Bone marrow (tissue), 2 donors: ENCODE measurements at regions not wholly inside any gene's neighbourhood (a gene's known extent, or its start where the extent isn't known, plus 50 kb on each side); places are given as distances from the start of the nearest gene placed in this dataset.
A peak's percentile ranks its signal among the peaks of the same experiment; 100 is the strongest.

Experiments used
- DNase-seq, 2 donors: peaks; one replicate each; lab custom pipeline; 2025; lab: John Stamatoyannopoulos, UW

DNA sequence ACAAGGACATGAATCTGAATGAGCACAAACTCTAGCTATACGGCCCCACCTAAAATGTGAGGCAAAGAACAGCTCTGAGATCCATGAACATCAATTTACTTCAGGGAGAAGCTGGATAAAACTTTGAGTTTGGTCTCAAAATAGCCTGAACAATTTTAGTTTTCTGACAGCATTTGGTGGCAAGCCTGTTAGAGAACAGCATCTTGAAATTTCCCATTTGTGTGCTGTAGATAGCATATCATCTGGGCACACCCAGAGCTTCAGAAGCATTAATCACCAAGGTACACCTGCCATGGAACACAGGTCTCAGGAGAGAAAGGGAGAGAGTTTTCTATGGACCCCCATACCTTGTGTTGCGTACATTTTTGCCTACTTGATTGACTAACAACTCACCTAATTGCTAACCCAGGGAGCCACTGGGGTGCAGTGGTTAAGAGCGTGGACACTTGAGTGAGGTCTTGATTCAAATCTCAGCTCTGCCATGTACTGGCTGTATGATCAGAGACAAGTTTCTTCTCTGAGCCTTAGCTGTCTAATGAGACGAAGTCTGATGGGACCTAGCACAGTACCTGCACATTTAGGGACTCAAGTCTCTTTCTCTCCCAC, 264.9 kb downstream of the PIK3R1 start:
- DNase-seq = no peak

DNA sequence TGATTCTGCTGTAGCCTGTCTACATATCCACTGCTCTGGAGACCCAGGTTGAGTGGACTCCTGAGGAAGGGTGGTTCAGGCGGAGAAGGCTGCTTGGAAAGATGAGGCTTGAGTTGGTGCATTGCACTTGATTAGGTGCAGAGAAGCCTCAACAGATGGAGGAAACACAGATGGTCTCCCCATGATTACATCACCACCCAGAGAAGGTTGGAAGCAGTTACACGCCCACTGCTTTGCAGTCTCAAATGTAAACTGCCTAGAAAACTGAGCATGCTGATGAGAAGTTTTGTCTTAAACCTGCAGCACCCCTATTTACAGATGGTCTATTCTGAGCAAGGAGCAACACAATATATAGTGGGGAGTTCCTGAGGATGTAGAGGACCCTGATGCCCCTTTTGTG, 266.6 kb downstream of the PIK3R1 start:
- peak in 1 of 2 donors; percentile 3 for DNase-seq

DNA sequence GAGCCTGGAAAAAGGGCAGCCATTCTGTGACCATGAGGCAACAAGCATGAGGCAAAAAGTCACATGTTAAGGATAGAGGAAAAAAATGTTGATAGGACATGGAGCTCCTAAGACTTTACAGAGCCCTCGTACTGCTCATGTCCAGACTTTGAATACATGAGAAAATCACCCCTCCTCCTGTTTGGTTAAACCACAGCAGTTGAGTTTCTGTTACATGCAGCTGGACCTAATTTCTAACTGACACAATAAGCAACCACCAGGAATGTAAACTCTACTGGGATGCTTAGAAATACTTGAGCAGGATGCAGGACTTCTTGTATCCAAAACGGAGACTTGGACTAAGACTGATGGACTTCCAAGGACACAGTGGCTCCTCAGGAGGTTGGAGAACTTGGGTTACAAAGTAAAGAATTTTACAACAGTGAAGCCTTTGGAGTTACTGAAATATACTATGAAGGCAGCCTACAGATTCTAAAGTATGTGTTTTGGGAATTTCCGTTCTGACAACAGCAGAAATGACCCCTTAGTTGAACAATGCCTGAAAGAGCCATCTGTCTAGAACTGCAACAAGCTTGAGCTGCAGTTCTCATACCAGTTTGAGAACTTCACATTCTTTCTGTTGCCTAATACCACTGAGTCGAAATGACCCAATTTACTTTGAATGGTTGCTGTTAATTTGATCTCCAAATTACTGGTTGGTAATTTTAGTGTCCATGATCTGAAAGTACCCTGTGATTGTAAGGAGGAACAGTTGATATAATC, 268.9 kb downstream of the PIK3R1 start:
- DNase-seq = no peak

DNA sequence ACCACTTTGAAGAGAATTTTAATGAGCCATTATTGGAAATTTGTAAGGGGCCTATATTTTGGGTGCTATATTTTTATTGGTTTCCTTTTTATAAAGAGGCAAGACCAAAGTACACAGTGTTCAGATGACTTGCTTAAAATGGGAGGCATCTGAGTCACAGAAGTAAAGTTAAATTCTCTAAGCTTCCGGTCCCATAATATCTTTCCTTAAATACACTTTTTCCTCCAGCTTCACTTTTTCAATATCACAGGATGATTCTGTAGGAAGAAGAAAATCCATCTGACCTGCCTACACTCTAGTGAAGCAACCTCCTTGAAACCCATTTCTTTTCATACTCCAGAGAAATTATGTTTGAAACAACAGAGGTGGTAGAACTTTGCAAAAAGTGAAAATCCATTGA, 274.0 kb downstream of the PIK3R1 start:
- DNase-seq = no peak

DNA sequence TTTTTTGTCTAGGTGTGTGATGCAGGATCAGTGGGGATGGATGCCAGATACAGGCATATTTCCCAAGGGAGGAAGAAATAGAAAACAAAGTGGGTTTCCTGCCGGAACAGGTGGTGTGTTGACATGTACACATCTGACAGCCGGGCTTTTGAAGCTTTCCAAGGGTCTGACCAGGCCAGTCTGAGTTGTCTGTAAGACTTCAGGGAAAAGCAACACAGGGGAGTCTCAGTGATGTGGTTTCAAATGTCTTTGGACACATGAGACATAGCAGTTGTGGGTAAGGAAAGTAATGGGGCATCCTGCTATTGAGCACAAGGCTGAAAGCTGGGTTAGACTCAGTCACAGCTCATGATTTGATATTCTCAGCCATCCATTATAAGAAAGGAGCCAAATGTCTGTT, 274.9 kb downstream of the PIK3R1 start:
- no peak for DNase-seq

DNA sequence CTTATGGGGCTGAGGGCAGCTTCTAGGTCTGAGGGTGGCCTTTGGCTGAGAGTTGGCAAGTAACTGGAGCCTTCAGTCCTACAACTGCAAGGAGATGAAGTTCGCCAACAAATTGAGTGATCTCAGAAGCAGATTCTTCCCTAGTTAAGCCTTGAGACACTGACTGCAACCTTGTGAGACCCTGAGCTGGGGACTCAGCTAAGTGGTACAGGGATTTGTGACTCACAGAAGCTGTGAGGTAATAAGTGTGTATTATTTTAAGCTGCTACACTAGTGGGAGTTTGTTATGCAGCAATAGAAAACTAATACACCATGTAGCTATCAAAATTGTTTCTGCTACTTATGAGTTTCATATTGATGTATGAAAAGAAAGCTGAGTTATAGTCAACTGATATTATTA, 279.2 kb downstream of the PIK3R1 start:
- no peak for DNase-seq

DNA sequence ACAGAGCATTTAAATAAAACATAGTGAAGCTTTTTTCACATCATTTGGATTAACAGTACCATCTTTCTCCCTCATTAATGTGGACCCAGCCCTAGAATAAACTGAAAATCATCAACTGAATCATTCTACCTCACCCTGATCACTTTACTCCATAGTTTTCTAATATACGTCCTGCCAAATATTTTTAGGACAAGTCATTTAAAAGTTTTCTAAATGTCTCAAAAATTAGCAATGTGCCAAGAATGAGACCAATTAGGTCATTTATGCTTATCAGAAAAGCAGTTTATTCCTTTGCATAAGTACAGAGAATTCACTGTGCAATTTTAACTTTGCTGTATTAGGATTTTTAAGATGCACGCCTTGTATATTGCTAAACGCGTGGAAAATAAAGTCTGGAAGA, 284.4 kb downstream of the PIK3R1 start:
- DNase-seq = no peak

DNA sequence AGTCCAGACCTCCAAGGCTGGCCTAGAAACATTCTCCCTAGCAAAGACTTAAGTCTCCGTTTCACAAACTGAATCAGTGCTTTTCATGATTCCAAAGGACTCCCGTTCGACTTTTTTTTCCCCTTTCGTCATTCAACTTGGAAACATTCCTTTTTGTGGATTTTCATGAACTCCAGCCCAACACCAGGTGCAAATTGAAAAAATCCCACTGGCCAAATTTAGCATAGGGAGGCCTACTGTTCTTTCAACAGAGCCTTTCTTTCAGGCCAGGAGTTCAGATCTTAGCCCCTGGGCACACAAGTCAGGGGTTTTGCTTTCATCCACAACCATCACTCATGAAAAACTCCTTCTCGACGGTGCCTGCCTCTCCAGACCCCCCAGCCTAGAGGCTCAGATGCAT, 285.3 kb downstream of the PIK3R1 start:
- DNase-seq = no peak

DNA sequence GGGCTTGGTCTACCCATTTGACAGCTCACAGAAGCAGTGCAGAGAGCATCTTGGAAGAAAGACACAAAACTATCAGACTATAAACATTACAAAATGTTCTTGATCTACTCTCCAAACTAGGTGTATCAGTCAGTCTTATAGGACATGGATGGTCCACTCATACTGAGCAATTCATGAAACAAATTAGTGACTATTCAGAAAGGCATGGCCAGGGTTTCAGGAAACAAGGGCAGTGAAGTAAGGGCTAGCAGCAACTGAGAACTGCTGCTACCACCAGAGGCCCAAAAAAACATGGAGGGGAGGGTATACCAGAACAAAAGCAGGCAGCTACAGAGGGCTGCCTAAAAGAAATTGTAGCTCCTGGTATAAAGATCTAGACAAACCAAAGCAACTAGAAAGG, 287.0 kb downstream of the PIK3R1 start:
- DNase-seq = no peak

DNA sequence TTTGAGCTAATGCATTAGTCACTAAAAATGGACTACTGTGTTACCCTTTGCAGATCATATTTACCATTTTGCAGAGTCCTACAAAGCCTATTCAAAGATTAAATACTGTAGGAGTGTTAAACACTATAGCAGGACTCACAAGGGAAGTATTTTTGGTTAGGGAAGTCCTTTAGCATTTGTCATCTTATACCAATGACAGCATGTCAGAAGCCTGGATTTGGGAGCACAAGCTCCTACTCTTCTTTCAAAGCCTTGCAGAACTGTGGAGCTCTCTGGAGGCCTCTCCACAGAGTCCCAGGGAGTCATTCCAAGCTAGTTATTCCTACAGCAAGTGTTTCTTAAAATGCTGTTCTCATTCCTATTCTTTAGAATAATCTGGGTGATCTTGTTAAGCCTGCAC, 288.8 kb downstream of the PIK3R1 start:
- DNase-seq = no peak

DNA sequence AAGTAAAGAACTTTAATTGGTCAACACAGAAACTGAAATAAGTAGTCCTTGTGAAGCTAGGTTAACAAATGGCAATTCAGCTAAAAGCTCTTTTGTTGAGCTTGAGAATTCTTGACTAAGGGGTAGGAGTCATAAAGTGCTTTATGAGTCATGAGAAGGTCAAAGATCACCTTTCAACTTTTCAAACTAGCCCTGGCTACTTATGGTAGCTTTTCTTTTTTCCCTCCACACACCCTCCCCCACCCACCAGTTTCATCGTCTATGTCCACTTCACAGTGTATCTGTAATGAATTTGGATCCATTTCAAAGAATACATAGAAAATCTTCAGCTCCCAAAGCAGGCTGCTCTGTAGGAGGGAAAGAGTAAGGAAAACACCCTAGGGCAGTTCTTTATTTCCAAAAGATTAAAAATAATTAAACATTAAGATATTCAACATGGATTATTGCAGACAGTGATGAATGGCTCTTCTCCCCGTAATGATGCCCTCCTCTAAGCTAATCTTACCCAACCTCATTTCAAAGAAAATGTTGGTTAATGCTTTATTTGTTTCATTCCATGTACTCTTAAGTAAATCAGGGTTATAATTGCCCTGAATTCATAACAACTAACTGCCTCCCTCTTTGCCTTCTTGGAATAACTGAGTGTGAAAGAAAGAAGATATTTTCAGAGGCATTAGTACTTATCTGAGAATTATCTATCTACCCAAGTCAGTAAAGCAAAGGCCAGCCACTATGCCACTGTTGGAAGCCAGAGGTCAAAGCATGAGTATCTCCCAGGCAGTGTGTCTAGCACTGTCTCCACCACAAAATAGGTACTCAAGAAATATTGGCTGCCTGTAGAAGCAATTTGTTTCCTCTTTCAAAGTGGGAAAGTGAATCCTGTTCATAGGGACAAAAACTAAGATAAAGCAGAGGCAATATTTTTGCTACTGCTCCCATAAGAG, 290.6 kb downstream of the PIK3R1 start:
- DNase-seq = no peak

DNA sequence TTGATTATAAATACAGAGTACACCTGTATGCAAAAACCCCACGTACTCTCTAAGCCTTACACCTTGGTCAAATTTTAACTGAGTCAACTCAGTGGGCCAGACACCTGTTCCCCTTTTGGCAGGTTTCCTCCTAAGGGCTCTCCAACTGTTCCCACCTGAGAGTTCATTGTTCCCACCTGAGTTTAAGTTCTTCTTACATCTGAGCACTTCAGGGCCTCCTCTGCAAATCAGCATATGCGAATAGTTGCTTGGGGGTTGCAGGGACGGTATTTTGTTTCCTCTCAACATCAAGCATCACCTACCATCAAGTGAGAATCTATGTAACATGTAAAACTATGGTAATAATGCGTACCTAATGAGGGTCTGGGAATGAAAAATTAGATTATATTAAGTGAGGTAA, 300.0 kb downstream of the PIK3R1 start:
- no peak for DNase-seq

DNA sequence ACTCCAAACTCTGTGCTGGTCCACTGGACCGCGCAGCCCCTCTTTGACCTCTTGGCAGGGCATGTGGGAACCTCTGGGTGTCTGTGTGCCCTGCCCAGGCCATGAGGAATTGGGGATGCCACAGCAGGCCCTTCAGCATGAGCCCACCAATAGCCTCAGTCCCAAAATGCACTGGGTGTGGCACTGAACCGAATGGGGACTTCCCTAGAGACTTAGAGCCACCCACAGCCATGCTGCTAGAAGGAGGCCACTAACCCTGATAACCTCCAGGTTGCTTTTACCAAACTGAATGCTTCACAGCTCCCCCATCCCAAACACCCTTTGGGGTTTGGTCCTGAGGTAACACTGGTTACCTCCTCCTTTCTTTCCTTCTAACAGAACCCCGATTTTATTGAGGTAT, 302.7 kb downstream of the PIK3R1 start:
- DNase-seq = no peak

DNA sequence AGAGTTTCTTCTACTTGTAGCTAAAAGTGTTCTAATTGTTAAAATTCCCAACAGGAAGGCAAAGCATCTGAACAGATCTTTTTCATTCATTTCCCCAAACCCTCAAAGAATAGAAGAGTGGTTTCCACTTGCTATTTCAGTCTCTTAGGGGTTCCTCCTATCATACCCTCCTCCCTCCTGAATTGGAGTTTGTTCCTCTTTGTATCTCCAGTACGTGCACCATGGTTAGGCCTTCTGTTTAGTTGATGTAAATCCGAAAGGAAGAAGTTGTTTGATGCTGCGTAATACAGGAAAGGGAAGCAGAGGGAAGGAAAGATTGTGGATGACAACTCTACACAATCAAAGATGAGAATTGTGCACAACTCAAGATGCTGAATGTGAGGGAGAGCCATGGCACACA, 303.6 kb downstream of the PIK3R1 start:
- peak in 1 of 2 donors; percentile 66 for DNase-seq

DNA sequence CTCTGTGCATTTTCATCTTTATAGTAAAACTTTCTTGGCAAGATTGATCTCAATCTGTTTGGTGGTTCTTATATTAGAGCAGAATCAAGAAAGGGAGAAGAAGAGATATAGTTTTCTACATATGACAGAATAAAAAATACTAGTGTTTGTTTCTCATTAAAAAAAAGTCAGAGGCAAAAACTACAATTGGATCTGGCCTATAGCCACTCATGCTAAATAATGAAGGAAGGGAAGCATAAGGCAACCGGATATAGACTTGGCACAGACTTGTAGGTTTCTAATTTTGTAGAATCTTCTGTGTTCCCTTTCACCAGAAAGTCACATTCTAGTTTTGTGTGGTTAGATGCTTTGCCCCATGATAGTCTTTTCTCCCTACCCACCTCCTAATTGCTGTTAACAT, 306.2 kb downstream of the PIK3R1 start:
- no peak for DNase-seq

DNA sequence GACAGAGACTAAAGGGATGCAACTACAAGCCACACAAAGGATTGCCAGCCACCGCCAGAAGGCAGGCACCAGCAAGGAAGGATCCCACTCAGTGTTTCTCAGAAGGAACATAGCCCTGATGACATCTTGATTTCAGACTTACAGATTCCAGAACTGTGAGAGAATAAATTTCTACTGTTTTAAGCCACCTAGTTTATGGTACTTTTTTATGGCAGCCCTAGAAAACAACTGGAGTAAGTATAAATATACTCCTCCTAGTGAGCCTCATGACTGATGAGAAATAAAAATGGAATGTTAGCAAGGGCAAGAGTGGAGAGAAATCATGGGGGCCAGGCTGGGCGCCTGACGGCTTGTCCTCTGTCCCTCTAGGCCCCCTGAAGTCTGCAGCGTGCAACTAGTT, 307.3 kb downstream of the PIK3R1 start:
- DNase-seq = no peak

DNA sequence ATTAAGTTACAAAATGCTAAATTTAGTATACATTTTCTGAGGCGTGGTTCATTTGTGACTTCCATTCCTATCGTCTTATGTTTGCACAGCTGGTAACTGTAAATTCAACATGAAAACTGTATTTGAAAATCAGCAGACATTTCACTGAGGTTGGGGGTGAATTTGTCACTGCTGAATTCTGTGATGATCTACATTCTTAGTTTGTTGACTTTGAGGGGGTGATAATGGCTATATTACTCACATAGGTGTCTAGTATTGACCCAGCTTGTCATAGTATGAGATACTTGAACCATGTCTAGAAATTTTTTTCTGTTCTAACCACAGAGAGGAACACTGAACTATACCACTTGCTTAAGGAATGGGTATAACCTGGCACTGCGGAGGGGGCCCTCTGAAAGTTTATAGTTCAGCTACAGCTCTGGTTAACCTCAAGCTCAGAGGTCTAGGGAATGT, 313.3 kb downstream of the PIK3R1 start:
- no peak for DNase-seq

DNA sequence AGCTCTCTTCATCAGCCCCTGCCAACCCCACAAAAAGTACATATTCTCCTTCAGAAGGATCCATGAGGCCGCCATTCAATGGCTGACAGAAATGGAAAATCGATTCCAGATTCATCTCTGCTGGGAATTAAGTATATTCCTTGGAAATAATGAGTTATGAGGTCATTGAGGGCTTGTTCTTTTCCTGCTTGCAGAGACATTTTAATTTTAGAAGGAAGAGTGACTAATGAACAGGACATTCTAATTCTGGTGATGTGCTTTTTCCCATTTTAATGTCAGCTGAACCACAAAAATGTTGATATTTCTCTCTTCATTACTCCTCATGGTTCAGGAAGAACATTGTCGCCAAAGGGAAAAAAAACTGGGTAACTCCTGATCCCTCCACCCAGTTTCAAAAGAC, 314.0 kb downstream of the PIK3R1 start:
- DNase-seq = no peak

DNA sequence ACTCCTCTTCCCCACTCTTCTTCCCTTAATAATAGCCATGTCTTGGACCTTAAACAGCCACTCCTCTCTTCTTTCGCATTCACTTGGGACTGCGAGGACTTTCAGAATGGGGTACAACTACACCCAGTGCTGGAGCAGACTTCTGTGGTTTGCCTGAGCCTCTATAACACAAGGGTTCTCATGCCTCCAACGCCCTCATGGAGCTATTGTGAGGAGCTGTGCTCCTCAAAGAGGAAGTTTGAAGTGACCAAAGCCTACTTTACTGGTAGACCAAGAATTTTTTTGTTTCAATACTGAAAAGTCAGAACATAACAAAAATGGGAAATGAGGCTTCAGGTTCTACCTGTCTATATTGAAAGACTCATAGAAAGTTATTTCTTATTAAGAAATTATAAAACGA, 316.4 kb downstream of the PIK3R1 start:
- DNase-seq = no peak

DNA sequence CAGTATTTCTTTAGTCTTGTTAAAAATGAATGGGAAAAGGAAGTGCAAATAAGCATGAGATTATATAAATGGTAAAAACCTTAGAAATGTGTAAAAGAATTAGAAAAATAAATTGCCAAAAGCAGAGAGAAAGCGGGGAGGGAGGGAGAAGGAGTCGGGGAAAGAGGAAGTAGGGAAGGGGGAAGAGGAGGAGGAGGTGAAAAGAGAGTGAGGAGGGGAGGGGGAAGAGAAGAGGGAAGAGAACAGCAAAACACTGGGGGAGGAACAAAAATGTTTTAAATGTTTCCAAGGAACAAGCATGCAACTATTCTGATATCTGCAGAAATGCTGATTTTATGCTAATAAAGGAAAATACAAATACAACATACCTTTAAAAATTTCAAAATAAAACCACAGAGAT, 317.5 kb downstream of the PIK3R1 start:
- DNase-seq = peak in 1 of 2 donors; percentile 13

DNA sequence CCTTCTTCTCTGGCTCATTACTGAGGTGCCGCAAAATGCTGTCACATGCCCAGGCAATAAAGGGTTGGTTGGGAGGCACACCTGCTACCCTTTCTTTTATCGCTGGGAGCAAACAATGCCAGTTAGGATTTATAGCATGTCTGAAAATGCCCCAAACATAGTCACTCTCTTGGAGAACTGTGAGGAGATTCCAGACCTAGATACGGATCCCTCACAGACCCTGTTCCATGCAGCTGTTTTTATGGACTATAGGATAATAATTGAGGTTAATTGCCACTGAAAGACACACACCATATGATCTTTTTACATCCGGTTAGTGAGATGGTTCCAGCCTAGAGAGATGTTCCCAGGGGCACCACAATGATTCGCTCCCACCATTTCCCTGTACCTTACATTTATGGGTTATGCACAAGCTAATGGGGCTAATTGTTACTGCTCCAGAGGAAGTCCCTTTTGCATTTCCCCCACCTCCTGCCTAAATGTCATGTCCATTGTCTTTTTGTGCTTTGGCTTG, 318.1 kb downstream of the PIK3R1 start:
- DNase-seq = no peak

DNA sequence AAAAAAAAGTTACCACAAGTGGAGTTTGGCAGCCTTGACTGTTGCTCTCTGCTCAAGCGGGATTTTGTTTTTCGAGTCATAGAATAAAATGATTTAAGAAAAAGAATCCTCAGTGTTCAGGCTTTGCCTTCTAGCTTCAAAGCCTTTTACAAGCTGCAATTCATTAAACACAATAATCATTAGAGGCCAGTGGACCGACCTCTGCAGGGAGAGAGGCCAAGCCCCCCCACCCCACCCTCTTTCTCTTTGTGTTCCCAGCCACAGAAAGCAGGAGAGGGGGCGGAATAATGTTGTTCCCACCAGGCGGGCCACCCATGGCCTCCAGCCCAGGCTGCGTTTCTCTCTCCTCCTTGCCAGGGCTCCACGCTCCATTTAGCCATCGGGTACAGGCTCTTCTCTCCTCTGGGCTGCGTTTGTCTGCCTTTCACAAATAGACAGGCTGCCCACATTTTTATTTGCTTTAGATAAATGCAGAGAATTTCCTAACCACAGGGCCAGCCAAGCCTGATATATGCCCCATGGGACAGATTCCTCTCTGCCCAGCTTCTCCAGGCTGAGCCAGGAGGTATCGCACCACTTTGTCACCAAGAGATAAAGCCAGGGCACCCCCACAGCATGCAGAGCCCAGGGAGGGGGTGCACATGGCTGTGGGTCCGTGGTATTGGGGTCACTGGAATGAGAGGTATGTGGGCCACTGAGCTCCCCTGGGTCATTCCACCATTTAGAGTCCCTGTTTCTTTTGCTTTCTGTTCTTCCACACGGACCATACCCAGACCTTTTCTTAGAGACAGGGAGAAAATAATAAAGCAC, 318.8 kb downstream of the PIK3R1 start:
- DNase-seq = no peak
